Progenitor cell of endocrine pancreas (in vitro differentiated cells): ENCODE measurements at regions not wholly inside any gene's neighbourhood (a gene's known extent, or its start where the extent isn't known, plus 50 kb on each side); places are given as distances from the start of the nearest gene placed in this dataset.
"Not testable (repeated sequence)": the region's sequence is repeated elsewhere in the genome, so short reads cannot be mapped to it uniquely, and the experiment has no call there.

ENCODE experiments used
- DNase-seq: peaks from one replicate; pipeline ENCODE4 v3.0.0; 2021; ENCODE audit warnings: low spot score; ENCODE audit not compliant: unreplicated experiment
- H3K27ac Mint-ChIP-seq: 2 replicates; pipeline ENCODE4 v1.8.0; 2021; ENCODE audit warnings: mild to moderate bottlenecking, moderate library complexity, mixed read lengths
- H3K27me3 Mint-ChIP-seq: 2 replicates; pipeline ENCODE4 v1.8.0; 2021; ENCODE audit warnings: mixed read lengths
- H3K36me3 Mint-ChIP-seq: 2 replicates; pipeline ENCODE4 v1.8.0; 2022; ENCODE audit warnings: mixed read lengths; ENCODE audit not compliant: insufficient read depth
- H3K4me1 Mint-ChIP-seq: 2 replicates; pipeline ENCODE4 v1.8.0; 2021; ENCODE audit warnings: low read depth, mixed read lengths
- H3K4me3 Mint-ChIP-seq: 2 replicates; pipeline ENCODE4 v1.8.0; 2021; ENCODE audit warnings: low read depth, mild to moderate bottlenecking, moderate library complexity, mixed read lengths
- H3K9me3 Mint-ChIP-seq: 2 replicates; pipeline ENCODE4 v1.8.0; 2021; ENCODE audit warnings: low read depth, mixed read lengths
- CTCF ChIP-seq: fragments of 200-600 bp; sonication (generic); IDR thresholded peaks from one replicate; pipeline ENCODE4 v1.5.0; 2021; ENCODE audit warnings: antibody characterized with exemption, mild to moderate bottlenecking; ENCODE audit not compliant: unreplicated experiment

- Mint-ChIP-seq H3K27ac (no peak overlapping the region), H3K4me3 (no peak overlapping the region), H3K4me1 (peaks cover 13% of the 10 kb centered on the region), H3K27me3 (no peaks in the 10 kb centered on the region), H3K9me3 (no peaks in the 10 kb centered on the region), H3K36me3 (no peaks in the 10 kb centered on the region)
- no peak for TF ChIP-seq CTCF
- no peak for DNase-seq
These were observed 426.5 kb upstream of the PABPC4L start for GRCh38 chr4:134628066-134628465.

- peaks cover 19% of the 10 kb centered on the region for H3K4me1 Mint-ChIP-seq
- TF ChIP-seq CTCF = no peak
- no peaks in the 10 kb centered on the region for H3K9me3 Mint-ChIP-seq
- H3K27ac Mint-ChIP-seq = no peak overlapping the region
- no peak overlapping the region for H3K4me3 Mint-ChIP-seq
- no peaks in the 10 kb centered on the region for H3K27me3 Mint-ChIP-seq
- DNase-seq = no peak
- no peaks in the 10 kb centered on the region for H3K36me3 Mint-ChIP-seq
These were observed 425.8 kb upstream of the PABPC4L start for GRCh38 chr4:134627366-134627765.

GRCh38 chr4:134624365-134624764 is 422.8 kb upstream of the PABPC4L start:
- Mint-ChIP-seq H3K36me3 (no peaks in the 10 kb centered on the region), H3K9me3 (no peaks in the 10 kb centered on the region), H3K27me3 (no peaks in the 10 kb centered on the region), H3K27ac (no peak overlapping the region), H3K4me1 (peaks cover 28% of the 10 kb centered on the region), H3K4me3 (no peak overlapping the region)
- no peak for DNase-seq
- TF ChIP-seq CTCF = no peak

- Mint-ChIP-seq H3K4me1 (peaks cover 30% of the 10 kb centered on the region), H3K27ac (peak overlapping the region; percentile 88), H3K4me3 (peak overlapping the region; percentile 14)
- H3K9me3 Mint-ChIP-seq, DNase-seq, H3K27me3 Mint-ChIP-seq, H3K36me3 Mint-ChIP-seq: not testable (repeated sequence)
These were observed 421.3 kb upstream of the PABPC4L start for GRCh38 chr4:134622626-134623575.

- Mint-ChIP-seq H3K4me1 (peaks cover 30% of the 10 kb centered on the region), H3K27ac (peak overlapping the region; percentile 91)
- DNase-seq = no peak
These were observed 420.6 kb upstream of the PABPC4L start for GRCh38 chr4:134622199-134622598.

GRCh38 chr4:134621715-134622114 is 420.1 kb upstream of the PABPC4L start:
- H3K27me3 Mint-ChIP-seq, H3K36me3 Mint-ChIP-seq, H3K9me3 Mint-ChIP-seq, DNase-seq, H3K4me3 Mint-ChIP-seq: not testable (repeated sequence)
- peak overlapping the region; percentile 91 for H3K27ac Mint-ChIP-seq
- peaks cover 30% of the 10 kb centered on the region for H3K4me1 Mint-ChIP-seq

More at GRCh38 chr4:134622199-134622598, 420.6 kb upstream of the PABPC4L start:
- Mint-ChIP-seq H3K9me3 (no peaks in the 10 kb centered on the region), H3K4me3 (no peak overlapping the region), H3K36me3 (no peaks in the 10 kb centered on the region), H3K27me3 (no peaks in the 10 kb centered on the region)
- TF ChIP-seq CTCF = no peak
